SK-N-SH (cell line): ENCODE measurements at regions not wholly inside any gene's neighbourhood (a gene's known extent, or its start where the extent isn't known, plus 50 kb on each side); places are given as distances from the start of the nearest gene placed in this dataset.
A peak's percentile ranks its signal among the peaks of the same experiment; 100 is the strongest.

Experiments used
- CTCF ChIA-PET: fragments of 300-600, 350-600 bp; formaldehyde crosslinking; extraction: SDS; loops from one replicate; lab custom pipeline; 2021; lab: Yijun Ruan, JAX
- POLR2A ChIA-PET: fragments of 350-600 bp; sonication (Branson Sonifier 250); formaldehyde crosslinking; extraction: SDS; loops from one replicate; lab custom pipeline; 2020; ENCODE audit warnings: antibody characterized with exemption, inconsistent platforms; lab: Yijun Ruan, JAX
- DNase-seq: peaks from one replicate; pipeline ENCODE4 v3.0.0; 2012
- H2AFZ ChIP-seq: fragments of 200-600 bp; sonication (generic); 2 replicates; pipeline ENCODE4 v1.8.1; 2016; ENCODE audit warnings: antibody characterized with exemption, mild to moderate bottlenecking, low read depth
- H3F3A ChIP-seq: fragments of 200-600 bp; sonication (generic); replicated peaks from 2 replicates; pipeline ENCODE3; 2016; ENCODE audit warnings: antibody characterized with exemption, mild to moderate bottlenecking; ENCODE audit not compliant: insufficient read depth
- H3K27ac ChIP-seq, 2 experiments: fragments of 200-500 bp in 1 of 2; fragments of 200-600 bp in 1 of 2; sonication (Bioruptor generic) in 1 of 2; sonication (generic), shearing (Covaris generic) in 1 of 2; 2 replicates each; pipeline versions ENCODE4 v1.5.1 to v1.6.1; 2014 to 2016; ENCODE audit warnings: low read depth in 2 of 2, inconsistent platforms in 1 of 2, low read length in 1 of 2, mild to moderate bottlenecking in 1 of 2, mixed read lengths in 1 of 2
- H3K27me3 ChIP-seq: fragments of 200-600 bp; sonication (generic), shearing (Covaris generic); 2 replicates; pipeline ENCODE4 v1.6.1; 2016; ENCODE audit warnings: mixed run types; ENCODE audit not compliant: insufficient read depth
- H3K36me3 ChIP-seq, 2 experiments: fragments of 200-500 bp in 1 of 2; fragments of 200-600 bp in 1 of 2; sonication (Bioruptor generic) in 1 of 2; sonication (generic) in 1 of 2; replicated peaks in 1 of 2; 2 replicates each; pipeline versions ENCODE3 to v1.5.1; 2014 to 2016; ENCODE audit warnings: low read length in 1 of 2, mild to moderate bottlenecking in 1 of 2; ENCODE audit not compliant: insufficient read depth in 2 of 2, control insufficient read depth in 1 of 2
- H3K4me1 ChIP-seq, 2 experiments: fragments of 200-500 bp in 1 of 2; fragments of 200-600 bp in 1 of 2; sonication (Bioruptor generic) in 1 of 2; sonication (generic), shearing (Covaris generic) in 1 of 2; 2 replicates each; pipeline versions ENCODE4 v1.5.1 to v1.6.1; 2014 to 2016; ENCODE audit warnings: low read depth in 1 of 2, low read length in 1 of 2, mixed run types in 1 of 2; ENCODE audit not compliant: insufficient read depth in 2 of 2, control insufficient read depth in 1 of 2
- H3K4me2 ChIP-seq: fragments of 200-600 bp; sonication (generic), shearing (Covaris generic); 2 replicates; pipeline ENCODE4 v1.6.1; 2017; ENCODE audit warnings: mixed run types
- H3K4me3 ChIP-seq, 2 experiments: fragments of 200-500 bp in 1 of 2; fragments of 200-600 bp in 1 of 2; sonication (Bioruptor generic) in 1 of 2; sonication (generic), shearing (Covaris generic) in 1 of 2; 2 replicates each; pipeline versions ENCODE4 v1.5.1 to v1.8.1; 2014 to 2016; ENCODE audit warnings: low read depth in 2 of 2, inconsistent platforms in 1 of 2, low read length in 1 of 2, mild to moderate bottlenecking in 1 of 2, mixed read lengths in 1 of 2, moderate library complexity in 1 of 2
- H3K79me2 ChIP-seq: fragments of 200-600 bp; sonication (generic); 2 replicates; pipeline ENCODE4 v1.8.1; 2017; ENCODE audit warnings: mild to moderate bottlenecking; ENCODE audit not compliant: insufficient read depth
- H3K9ac ChIP-seq: fragments of 200-600 bp; sonication (generic); 2 replicates; pipeline ENCODE4 v1.6.1; 2017; ENCODE audit warnings: mixed run types
- H3K9me2 ChIP-seq: fragments of 200-600 bp; sonication (generic); 2 replicates; pipeline ENCODE4 v1.6.1; 2017; ENCODE audit warnings: mixed run types
- H3K9me3 ChIP-seq: fragments of 200-600 bp; sonication (generic); 2 replicates; pipeline ENCODE4 v1.6.1; 2017; ENCODE audit warnings: mixed run types, mild to moderate bottlenecking, moderate library complexity
- H4K20me1 ChIP-seq: fragments of 200-600 bp; sonication (generic); 2 replicates; pipeline ENCODE4 v1.6.1; 2017; ENCODE audit warnings: mild to moderate bottlenecking, mixed run types; ENCODE audit not compliant: insufficient read depth
- CTCF ChIP-seq: fragments of 200-600 bp; sonication (generic); IDR thresholded peaks from 2 replicates; pipeline ENCODE4 v1.6.1; 2017; ENCODE audit warnings: antibody characterized with exemption, mild to moderate bottlenecking, moderate library complexity
- EP300 ChIP-seq, 2 experiments: IDR thresholded peaks; 2 replicates each; pipeline versions ENCODE4 v1.4.0 to v1.6.1; 2012; ENCODE audit warnings: borderline replicate concordance in 1 of 2, low read depth in 1 of 2, low read length in 1 of 2
- JUND ChIP-seq: IDR thresholded peaks from 2 replicates; pipeline ENCODE4 v1.4.0; 2012
- MEF2A ChIP-seq: IDR thresholded peaks from 2 replicates; pipeline ENCODE4 v1.4.0; 2012; ENCODE audit warnings: low read depth, borderline replicate concordance
- NFIC ChIP-seq: IDR thresholded peaks from 2 replicates; pipeline ENCODE4 v1.4.0; 2012; ENCODE audit warnings: borderline replicate concordance
- NRF1 ChIP-seq: IDR thresholded peaks from 2 replicates; pipeline ENCODE4 v1.6.1; 2012; ENCODE audit warnings: low read depth, mild to moderate bottlenecking, low read length
- RXRA ChIP-seq: IDR thresholded peaks from 2 replicates; pipeline ENCODE4 v1.4.0; 2012; ENCODE audit warnings: low read depth, mild to moderate bottlenecking, borderline replicate concordance
- USF2 ChIP-seq: fragments of 150-350 bp; IDR thresholded peaks from 2 replicates; pipeline ENCODE4 v1.6.1; 2017; ENCODE audit warnings: antibody characterized with exemption, low read length, low read depth, borderline replicate concordance
- ZBTB33 ChIP-seq: IDR thresholded peaks from 2 replicates; pipeline ENCODE4 v1.4.0; 2012; ENCODE audit warnings: low read depth, borderline replicate concordance
- WGBS: methylation state at CpG from one replicate; pipeline ENCODE4 v1.1.6; 2017; ENCODE audit warnings: low lambda C conversion rate; 5-methylcytosine and 5-hydroxymethylcytosine counted together

GRCh38 chr2:45216118-45216517 lies 206.9 kb upstream of the SIX2 start:
- no peak overlapping the region for H2AFZ ChIP-seq
- TF ChIP-seq JUND, result no peak
- 0 out of 2 replicates have a peak, but pooled peaks have one; percentile 7 for TF ChIP-seq MEF2A
- TF ChIP-seq, all 33 proteins: peak for 1
- no peak for DNase-seq
- Histone ChIP-seq H3K27me3 (no peaks in the 10 kb centered on the region), H3K36me3 (no peaks in the 10 kb centered on the region), H3F3A (no peaks in the 10 kb centered on the region), H3K27ac (no peak overlapping the region), H3K4me3 (no peak overlapping the region), H3K9ac (no peak overlapping the region), H3K9me3 (no peaks in the 10 kb centered on the region), H4K20me1 (no peaks in the 10 kb centered on the region), H3K4me1 (peaks cover 0 to 14% of the 10 kb centered on the region in 2 experiments; a peak in 2 of 4 replicates), H3K4me2 (no peak overlapping the region), H3K9me2 (no peaks in the 10 kb centered on the region), H3K79me2 (no peaks in the 10 kb centered on the region)
- POLR2A ChIA-PET, result no interaction called here
- CTCF ChIA-PET, result interaction anchor here (1.0 kb wide), 2 partner anchors 16 to 86 kb away, joined by 3 read pairs; no protein-coding TSS in a partner anchor

- Histone ChIP-seq H3K36me3 (no peaks in the 10 kb centered on the region), H3K9me3 (no peaks in the 10 kb centered on the region), H3K4me3 (no peak overlapping the region), H2AFZ (no peak overlapping the region), H3K4me1 (peaks cover 0 to under 1% of the 10 kb centered on the region in 2 experiments; a peak in 1 of 4 replicates), H3K4me2 (no peak overlapping the region), H3K79me2 (no peaks in the 10 kb centered on the region), H3K9me2 (no peaks in the 10 kb centered on the region), H3K27me3 (no peaks in the 10 kb centered on the region), H3K9ac (no peak overlapping the region), H3F3A (no peaks in the 10 kb centered on the region), H3K27ac (no peak overlapping the region), H4K20me1 (no peaks in the 10 kb centered on the region)
- DNase-seq, result no peak
- POLR2A ChIA-PET, result no interaction called here
- TF ChIP-seq ZBTB33, result no peak
- no peak for TF ChIP-seq EP300 (IDR thresholded peaks at IDR 0.05; ENCODE audit: borderline replicate concordance in 1 of 2, low read depth in 1 of 2, low read length in 1 of 2)
- no peak for TF ChIP-seq CTCF
- no peak for TF ChIP-seq RXRA
- TF ChIP-seq NFIC, result no peak
- no peak for TF ChIP-seq NRF1
- no peak for TF ChIP-seq MEF2A
- no peak for TF ChIP-seq USF2
- CTCF ChIA-PET, result no interaction called here
- 79% methylated on average over 5 of the region's 5 CpGs for WGBS
These were observed 205.3 kb upstream of the SIX2 start for GRCh38 chr2:45214550-45214949.
